HCT116 (cell line): ENCODE measurements at regions not wholly inside any gene's neighbourhood (a gene's known extent, or its start where the extent isn't known, plus 50 kb on each side); places are given as distances from the start of the nearest gene placed in this dataset.

Experiments
- CEBPB ChIP-seq: IDR thresholded peaks from 2 replicates; pipeline ENCODE4 v1.6.1; 2012; ENCODE audit warnings: low read depth
- CTCF ChIP-seq, 3 experiments: fragments of 200-600 bp in 1 of 3; sonication (generic) in 1 of 3; IDR thresholded peaks in 2 of 3; conservative IDR thresholded peaks in 1 of 3; 2 replicates each; pipeline ENCODE4 v1.5.1; 2012 to 2017; ENCODE audit warnings: low read depth in 2 of 3, low read length in 2 of 3, antibody characterized with exemption in 1 of 3, borderline replicate concordance in 1 of 3, control low read depth in 1 of 3, mild to moderate bottlenecking in 1 of 3, mixed read lengths in 1 of 3, mixed run types in 1 of 3, moderate library complexity in 1 of 3; ENCODE audit not compliant: insufficient read depth in 1 of 3
- EZH2 ChIP-seq: fragments of 200-600 bp; sonication (generic); IDR thresholded peaks from 2 replicates; pipeline ENCODE4 v1.6.1; 2017; ENCODE audit warnings: antibody characterized with exemption, mixed run types
- EZH2phosphoT487 ChIP-seq: fragments of 200-600 bp; IDR thresholded peaks from 2 replicates; pipeline ENCODE4 v1.6.1; 2018; ENCODE audit warnings: antibody characterized with exemption, borderline replicate concordance
- FOSL1 ChIP-seq: IDR thresholded peaks from 2 replicates; pipeline ENCODE4 v1.6.1; 2012; ENCODE audit warnings: low read depth
- MAX ChIP-seq: IDR thresholded peaks from 2 replicates; pipeline ENCODE4 v1.6.1; 2012
- POLR2A ChIP-seq: IDR thresholded peaks from 2 replicates; pipeline ENCODE4 v1.7.0; 2011; ENCODE audit warnings: borderline replicate concordance; ENCODE audit not compliant: insufficient read depth, insufficient read length; ENCODE audit errors: extremely low read depth
- POLR2AphosphoS5 ChIP-seq: IDR thresholded peaks from 2 replicates; pipeline ENCODE4 v1.6.1; 2011; ENCODE audit warnings: mild to moderate bottlenecking, low read depth, low read length, moderate library complexity
- YY1 ChIP-seq: IDR thresholded peaks from 2 replicates; pipeline ENCODE4 v1.6.1; 2011; ENCODE audit warnings: low read length, low read depth, moderate library complexity, mild to moderate bottlenecking; ENCODE audit not compliant: insufficient replicate concordance; ENCODE audit errors: extremely low read depth
- ZNF274 ChIP-seq: fragments of 200-500 bp; sonication (Bioruptor generic); IDR thresholded peaks from 2 replicates; pipeline ENCODE4 v1.6.1; 2014; ENCODE audit warnings: mild to moderate bottlenecking, low read depth, low read length, inconsistent platforms

GRCh38 chr21:32138658-32139057, 140.2 kb downstream of the MIS18A start:
- TF ChIP-seq CTCF (IDR thresholded peaks at IDR 0.05 in 2 of 3, conservative IDR thresholded peaks at IDR 0.05 in 1 of 3; ENCODE audit: borderline replicate concordance in 1 of 3, insufficient read depth in 1 of 3, low read depth in 2 of 3, low read length in 2 of 3) (no peak), FOSL1 (no peak), YY1 (no peak), POLR2AphosphoS5 (no peak), EZH2 (no peak), POLR2A (no peak), EZH2phosphoT487 (no peak), CEBPB (no peak), MAX (no peak), ZNF274 (no peak)
